ENCODE measurements at regions not wholly inside any gene's neighbourhood (a gene's known extent, or its start where the extent isn't known, plus 50 kb on each side); places are given as distances from the start of the nearest gene placed in this dataset.
A peak's percentile ranks its signal among the peaks of the same experiment; 100 is the strongest.

DNA sequence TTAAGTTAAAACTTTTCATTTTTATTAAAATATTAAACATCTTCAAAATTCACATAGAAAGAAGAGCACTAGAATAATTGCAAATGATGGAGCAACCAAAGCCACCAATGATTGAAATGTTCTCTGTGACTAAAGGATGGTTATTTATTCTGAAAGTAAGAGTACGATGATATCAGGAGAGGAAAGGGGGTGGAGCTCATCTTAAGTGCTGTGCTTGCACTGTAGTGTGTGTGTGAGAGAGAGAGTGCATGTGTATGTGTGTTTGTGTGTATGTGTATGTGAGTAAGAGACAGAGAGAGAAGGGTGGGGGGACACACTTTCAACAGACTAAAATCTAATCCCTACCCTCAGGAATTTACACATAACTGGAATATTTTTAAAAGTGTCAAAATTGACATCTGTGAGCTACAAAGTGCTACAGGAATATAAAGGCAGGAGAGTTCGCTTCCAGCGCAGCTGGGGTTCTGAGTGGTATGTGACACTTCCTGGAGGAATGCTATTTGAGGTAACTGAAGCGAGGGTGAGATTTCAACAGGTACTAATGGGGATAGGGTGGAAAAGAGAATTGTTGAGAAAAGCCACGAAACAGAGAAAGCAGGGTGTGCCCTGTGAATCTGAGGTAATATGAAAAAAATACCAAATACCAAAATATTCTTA is 57.2 kb upstream of the SMNDC1 start:
- no peaks in the 10 kb centered on the region for H3K79me2 ChIP-seq (replicated peaks; ENCODE audit: insufficient read depth, low read length)
- no peak overlapping the region for H3K4me2 ChIP-seq (ENCODE audit: low read length)
- H3K4me3 ChIP-seq (ENCODE audit: low read length) = no peak overlapping the region
- no peaks in the 10 kb centered on the region for H3F3A ChIP-seq (ENCODE audit: insufficient read depth, low read length, poor library complexity, severe bottlenecking)
- H2AFZ ChIP-seq (ENCODE audit: low read depth, low read length) = no peak overlapping the region
- no peaks in the 10 kb centered on the region for H3K9me2 ChIP-seq (ENCODE audit: insufficient read depth, low read length)
- no peaks in the 10 kb centered on the region for H3K36me3 ChIP-seq (ENCODE audit: insufficient read depth, low read length)
- no peaks in the 10 kb centered on the region for H3K9me3 ChIP-seq (ENCODE audit: low read length)
- H3K27me3 ChIP-seq (ENCODE audit: insufficient read depth, low read depth, low read length) = no peaks in the 10 kb centered on the region
- no peak overlapping the region for H3K9ac ChIP-seq (ENCODE audit: low read length)
- H4K20me1 ChIP-seq (ENCODE audit: insufficient read depth) = no peaks in the 10 kb centered on the region
- TF ChIP-seq MXI1 (conservative IDR thresholded peaks at IDR 0.05; ENCODE audit: poor library complexity, severe bottlenecking) = no peak
- TF ChIP-seq EP300 (conservative IDR thresholded peaks at IDR 0.05; ENCODE audit: poor library complexity, severe bottlenecking) = peak; percentile 37
- TF ChIP-seq RAD21 (conservative IDR thresholded peaks at IDR 0.05) = no peak
- no peak for TF ChIP-seq EZH2 (IDR thresholded peaks at IDR 0.05; ENCODE audit: borderline replicate concordance, insufficient read depth, low read length, poor library complexity, severe bottlenecking)
- TF ChIP-seq POLR2AphosphoS5 (IDR thresholded peaks at IDR 0.05) = no peak
- no peak overlapping the region for H3K27ac ChIP-seq (ENCODE audit: low read length)

DNA sequence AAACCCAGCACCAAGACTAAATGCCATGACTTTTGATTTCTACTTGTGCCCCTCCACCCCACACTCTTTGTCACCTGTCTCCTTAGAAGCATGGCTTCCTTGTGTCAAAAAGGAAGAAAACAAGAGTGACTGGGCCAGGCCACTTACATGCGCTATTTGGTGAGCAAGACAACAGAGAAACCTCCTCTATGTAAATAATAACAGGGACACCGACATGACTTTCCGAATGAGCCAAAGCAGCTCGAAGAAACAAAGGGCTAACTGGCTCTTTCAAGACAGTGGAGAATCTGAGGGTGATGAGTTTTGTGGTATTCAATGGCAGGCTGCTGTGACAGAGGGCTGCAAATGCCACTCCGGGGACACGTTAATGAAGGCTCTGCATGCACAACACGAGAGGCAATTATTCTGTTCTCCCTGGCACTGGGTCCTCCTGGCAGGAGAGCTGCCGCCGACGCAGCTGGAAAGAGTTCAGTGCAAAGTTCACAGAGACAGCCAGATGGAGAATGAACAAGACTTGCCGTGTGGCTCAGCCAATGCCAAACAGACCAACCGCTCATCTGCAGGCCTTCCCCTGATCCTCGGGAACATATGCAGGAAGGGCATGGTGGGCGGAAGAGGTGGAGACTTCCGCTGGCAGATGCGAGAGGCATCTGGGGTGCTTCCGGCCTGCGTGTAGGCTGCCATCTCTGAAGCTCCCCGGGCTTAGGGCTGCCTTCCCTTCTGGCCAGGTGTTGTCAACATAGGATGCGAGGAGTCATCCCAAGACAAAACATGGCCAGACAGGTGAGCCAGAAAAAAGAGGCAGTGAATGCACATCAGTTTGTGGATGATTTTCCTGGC is 59.1 kb upstream of the SMNDC1 start:
- H3K79me2 ChIP-seq (replicated peaks; ENCODE audit: insufficient read depth, low read length) = no peaks in the 10 kb centered on the region
- H3F3A ChIP-seq (ENCODE audit: insufficient read depth, low read length, poor library complexity, severe bottlenecking) = no peaks in the 10 kb centered on the region
- H2AFZ ChIP-seq (ENCODE audit: low read depth, low read length) = no peak overlapping the region
- no peaks in the 10 kb centered on the region for H3K36me3 ChIP-seq (ENCODE audit: insufficient read depth, low read length)
- H3K4me2 ChIP-seq (ENCODE audit: low read length) = no peak overlapping the region
- no peaks in the 10 kb centered on the region for H4K20me1 ChIP-seq (ENCODE audit: insufficient read depth)
- no peak overlapping the region for H3K9ac ChIP-seq (ENCODE audit: low read length)
- H3K9me2 ChIP-seq (ENCODE audit: insufficient read depth, low read length) = no peaks in the 10 kb centered on the region
- H3K4me3 ChIP-seq (ENCODE audit: low read length) = no peak overlapping the region
- no peaks in the 10 kb centered on the region for H3K27me3 ChIP-seq (ENCODE audit: insufficient read depth, low read depth, low read length)
- TF ChIP-seq RAD21 (conservative IDR thresholded peaks at IDR 0.05) = no peak
- H3K27ac ChIP-seq (ENCODE audit: low read length) = no peak overlapping the region
- H3K9me3 ChIP-seq (ENCODE audit: low read length) = no peaks in the 10 kb centered on the region

DNA sequence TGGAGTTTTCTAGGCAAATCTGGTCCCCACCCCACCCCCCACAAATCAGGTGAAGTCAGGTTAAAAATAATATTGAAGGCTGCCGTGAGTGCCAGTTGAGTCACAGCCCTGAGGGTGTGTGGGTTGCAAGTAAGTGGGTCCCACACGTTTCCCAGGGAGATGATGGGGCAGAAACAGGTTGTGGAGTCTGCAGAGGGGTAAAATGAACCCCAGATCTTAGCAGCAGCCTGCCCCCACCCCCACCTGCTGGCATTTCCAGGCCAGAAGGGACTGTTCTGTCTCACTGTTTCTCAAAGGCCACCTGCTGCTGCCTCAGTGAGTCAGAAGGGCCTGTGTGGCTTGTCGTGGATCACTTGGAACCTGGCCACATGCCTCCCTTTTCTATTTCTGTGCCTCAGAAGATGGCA is 59.8 kb upstream of the SMNDC1 start:
- Histone ChIP-seq H3K4me2 (ENCODE audit: low read length) (no peak overlapping the region), H3K36me3 (ENCODE audit: insufficient read depth, low read length) (no peaks in the 10 kb centered on the region), H3K9me3 (ENCODE audit: low read length) (no peaks in the 10 kb centered on the region), H3K9me2 (ENCODE audit: insufficient read depth, low read length) (no peaks in the 10 kb centered on the region), H3K79me2 (replicated peaks; ENCODE audit: insufficient read depth, low read length) (no peaks in the 10 kb centered on the region), H3K4me3 (ENCODE audit: low read length) (no peak overlapping the region), H3F3A (ENCODE audit: insufficient read depth, low read length, poor library complexity, severe bottlenecking) (no peaks in the 10 kb centered on the region), H2AFZ (ENCODE audit: low read depth, low read length) (no peak overlapping the region), H3K27me3 (ENCODE audit: insufficient read depth, low read depth, low read length) (no peaks in the 10 kb centered on the region), H3K9ac (ENCODE audit: low read length) (no peak overlapping the region), H4K20me1 (ENCODE audit: insufficient read depth) (no peaks in the 10 kb centered on the region), H3K27ac (ENCODE audit: low read length) (no peak overlapping the region)
- TF ChIP-seq, protein P1, sequence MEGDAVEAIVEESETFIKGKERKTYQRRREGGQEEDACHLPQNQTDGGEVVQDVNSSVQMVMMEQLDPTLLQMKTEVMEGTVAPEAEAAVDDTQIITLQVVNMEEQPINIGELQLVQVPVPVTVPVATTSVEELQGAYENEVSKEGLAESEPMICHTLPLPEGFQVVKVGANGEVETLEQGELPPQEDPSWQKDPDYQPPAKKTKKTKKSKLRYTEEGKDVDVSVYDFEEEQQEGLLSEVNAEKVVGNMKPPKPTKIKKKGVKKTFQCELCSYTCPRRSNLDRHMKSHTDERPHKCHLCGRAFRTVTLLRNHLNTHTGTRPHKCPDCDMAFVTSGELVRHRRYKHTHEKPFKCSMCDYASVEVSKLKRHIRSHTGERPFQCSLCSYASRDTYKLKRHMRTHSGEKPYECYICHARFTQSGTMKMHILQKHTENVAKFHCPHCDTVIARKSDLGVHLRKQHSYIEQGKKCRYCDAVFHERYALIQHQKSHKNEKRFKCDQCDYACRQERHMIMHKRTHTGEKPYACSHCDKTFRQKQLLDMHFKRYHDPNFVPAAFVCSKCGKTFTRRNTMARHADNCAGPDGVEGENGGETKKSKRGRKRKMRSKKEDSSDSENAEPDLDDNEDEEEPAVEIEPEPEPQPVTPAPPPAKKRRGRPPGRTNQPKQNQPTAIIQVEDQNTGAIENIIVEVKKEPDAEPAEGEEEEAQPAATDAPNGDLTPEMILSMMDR (IDR thresholded peaks at IDR 0.05; ENCODE audit: poor library complexity, severe bottlenecking) = no peak
- TF ChIP-seq, protein P2, sequence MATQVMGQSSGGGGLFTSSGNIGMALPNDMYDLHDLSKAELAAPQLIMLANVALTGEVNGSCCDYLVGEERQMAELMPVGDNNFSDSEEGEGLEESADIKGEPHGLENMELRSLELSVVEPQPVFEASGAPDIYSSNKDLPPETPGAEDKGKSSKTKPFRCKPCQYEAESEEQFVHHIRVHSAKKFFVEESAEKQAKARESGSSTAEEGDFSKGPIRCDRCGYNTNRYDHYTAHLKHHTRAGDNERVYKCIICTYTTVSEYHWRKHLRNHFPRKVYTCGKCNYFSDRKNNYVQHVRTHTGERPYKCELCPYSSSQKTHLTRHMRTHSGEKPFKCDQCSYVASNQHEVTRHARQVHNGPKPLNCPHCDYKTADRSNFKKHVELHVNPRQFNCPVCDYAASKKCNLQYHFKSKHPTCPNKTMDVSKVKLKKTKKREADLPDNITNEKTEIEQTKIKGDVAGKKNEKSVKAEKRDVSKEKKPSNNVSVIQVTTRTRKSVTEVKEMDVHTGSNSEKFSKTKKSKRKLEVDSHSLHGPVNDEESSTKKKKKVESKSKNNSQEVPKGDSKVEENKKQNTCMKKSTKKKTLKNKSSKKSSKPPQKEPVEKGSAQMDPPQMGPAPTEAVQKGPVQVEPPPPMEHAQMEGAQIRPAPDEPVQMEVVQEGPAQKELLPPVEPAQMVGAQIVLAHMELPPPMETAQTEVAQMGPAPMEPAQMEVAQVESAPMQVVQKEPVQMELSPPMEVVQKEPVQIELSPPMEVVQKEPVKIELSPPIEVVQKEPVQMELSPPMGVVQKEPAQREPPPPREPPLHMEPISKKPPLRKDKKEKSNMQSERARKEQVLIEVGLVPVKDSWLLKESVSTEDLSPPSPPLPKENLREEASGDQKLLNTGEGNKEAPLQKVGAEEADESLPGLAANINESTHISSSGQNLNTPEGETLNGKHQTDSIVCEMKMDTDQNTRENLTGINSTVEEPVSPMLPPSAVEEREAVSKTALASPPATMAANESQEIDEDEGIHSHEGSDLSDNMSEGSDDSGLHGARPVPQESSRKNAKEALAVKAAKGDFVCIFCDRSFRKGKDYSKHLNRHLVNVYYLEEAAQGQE (IDR thresholded peaks at IDR 0.05; ENCODE audit: borderline replicate concordance) = no peak
- TF ChIP-seq POLR2AphosphoS5 (IDR thresholded peaks at IDR 0.05) (no peak), SMC3 (conservative IDR thresholded peaks at IDR 0.05; ENCODE audit: poor library complexity) (no peak), EZH2 (IDR thresholded peaks at IDR 0.05; ENCODE audit: borderline replicate concordance, insufficient read depth, low read length, poor library complexity, severe bottlenecking) (no peak), MXI1 (conservative IDR thresholded peaks at IDR 0.05; ENCODE audit: poor library complexity, severe bottlenecking) (no peak), EP300 (conservative IDR thresholded peaks at IDR 0.05; ENCODE audit: poor library complexity, severe bottlenecking) (no peak), RAD21 (conservative IDR thresholded peaks at IDR 0.05) (no peak), TAF1 (IDR thresholded peaks at IDR 0.05; ENCODE audit: low read depth) (no peak)

Measured in neural cell (in vitro differentiated cells).